CD4-positive, alpha-beta T cell treated with Interleukin-4 for 4 hours (primary cell): ENCODE measurements at regions not wholly inside any gene's neighbourhood (a gene's known extent, or its start where the extent isn't known, plus 50 kb on each side); places are given as distances from the start of the nearest gene placed in this dataset.

Experiments
- DNase-seq: peaks from one replicate; pipeline ENCODE4 v3.0.0-alpha.2; 2020

- DNase-seq: no peak
These were observed 82.2 kb downstream of the EPDR1 start for GRCh38 chr7:38002689-38003088.

DNA sequence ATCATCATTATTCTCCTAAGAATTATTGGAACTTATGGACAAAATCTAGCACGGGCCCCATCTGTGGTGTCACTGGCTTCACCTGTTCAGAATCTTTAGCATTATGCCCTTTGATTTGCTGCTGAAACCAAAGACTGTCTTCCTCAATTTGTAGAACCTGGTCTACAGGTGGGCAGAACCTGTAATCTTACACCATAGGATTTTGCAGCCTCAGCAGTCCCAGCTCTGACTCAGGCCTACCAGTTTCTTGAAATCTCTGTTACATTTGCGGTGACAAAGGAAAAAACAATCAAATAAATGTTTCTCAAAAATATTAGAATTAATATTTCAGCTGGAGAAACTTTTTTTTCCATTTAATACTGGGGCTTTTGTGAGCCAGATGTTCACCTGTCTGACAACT is 86.1 kb downstream of the EPDR1 start:
- no peak for DNase-seq

DNA sequence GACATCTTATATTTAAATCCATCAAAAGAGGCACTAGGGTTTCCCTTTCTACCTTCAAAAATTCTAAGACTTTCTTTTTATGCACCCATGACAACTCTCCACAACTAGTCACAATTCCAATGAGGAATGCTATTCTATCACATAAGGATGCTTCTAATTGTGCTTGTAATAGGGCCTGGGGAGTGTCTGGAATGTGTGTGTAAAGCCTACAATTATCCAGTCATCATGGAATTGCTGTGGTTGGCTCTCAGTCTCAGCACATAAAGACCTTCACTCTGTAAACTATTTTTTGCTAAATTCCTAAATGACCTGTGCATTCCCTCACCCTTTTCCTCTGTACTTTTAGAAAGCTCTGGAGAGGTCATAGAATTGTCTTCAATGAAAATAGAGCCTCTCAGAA is 86.7 kb downstream of the EPDR1 start:
- DNase-seq: no peak

DNA sequence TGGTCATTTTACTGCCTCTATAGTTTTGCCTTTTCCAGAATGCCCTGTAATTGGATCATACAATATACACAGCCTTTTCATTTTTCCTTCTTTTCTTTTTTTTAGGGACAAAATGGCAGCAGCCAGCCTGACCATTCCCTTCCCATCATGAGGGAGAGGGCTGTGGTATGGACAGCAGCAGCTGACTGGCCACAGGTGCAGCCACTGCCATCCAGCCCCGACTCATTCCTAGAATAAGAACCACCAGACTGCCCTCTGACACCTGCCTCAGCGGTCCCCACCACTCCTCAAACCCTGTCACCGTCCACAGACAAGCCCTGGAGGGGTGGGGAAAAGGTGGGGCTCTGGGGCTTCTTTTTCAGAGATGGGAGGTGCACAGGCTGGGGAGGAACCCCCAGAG is 92.8 kb downstream of the EPDR1 start:
- DNase-seq: no peak

DNA sequence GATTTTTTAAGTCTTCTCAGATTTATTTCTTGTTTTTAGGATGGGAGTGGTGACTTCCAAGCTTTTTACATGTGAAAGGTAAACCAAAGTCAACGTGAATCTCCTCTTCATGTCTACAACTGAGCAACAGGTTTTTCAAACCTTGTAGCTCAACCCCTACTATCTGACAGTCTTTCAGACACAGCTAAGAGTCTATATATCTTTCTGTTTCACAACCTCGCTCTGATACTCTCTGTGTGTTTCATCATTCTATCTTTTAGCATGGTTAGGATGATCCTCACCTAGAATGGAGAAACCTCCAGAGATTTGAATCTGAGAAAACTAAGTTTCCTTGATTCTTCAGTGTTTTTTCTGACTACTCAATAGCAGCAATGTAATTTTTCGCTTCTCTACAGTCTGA is 96.1 kb downstream of the EPDR1 start:
- no peak for DNase-seq

- no peak for DNase-seq
These were observed 96.9 kb downstream of the EPDR1 start for GRCh38 chr7:38017320-38017719.

DNA sequence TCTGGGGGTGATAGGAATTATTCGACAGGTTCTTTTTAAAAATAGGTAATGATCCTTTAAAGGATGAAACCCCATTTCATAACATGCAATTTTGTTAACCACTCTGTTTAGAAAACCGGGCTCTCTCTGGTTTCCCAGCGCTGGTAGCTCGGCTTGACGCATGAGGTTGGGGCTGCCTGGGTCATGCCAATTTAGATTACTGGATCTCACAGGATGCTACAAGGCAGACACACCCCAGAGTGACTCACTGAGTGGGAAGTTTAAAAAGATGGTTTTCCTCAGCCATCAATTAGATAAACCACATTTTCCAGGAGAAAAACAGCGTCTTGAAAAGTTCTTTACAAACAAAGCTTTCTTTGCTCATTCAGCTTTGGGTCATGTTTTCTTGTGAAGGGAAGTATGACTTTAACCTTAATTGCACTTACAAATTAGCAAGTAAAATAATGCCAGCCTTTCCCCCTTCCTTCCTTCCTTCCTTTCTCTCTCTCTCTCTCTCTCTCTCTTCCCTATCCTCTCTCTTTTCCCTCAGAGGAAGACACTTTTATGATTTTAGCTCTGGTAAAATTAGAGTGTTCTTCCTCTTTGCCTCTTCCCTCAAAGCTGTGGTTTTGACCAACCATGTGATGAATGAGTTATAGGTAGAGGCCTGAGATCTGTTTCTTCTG is 99.8 kb downstream of the EPDR1 start:
- no peak for DNase-seq

DNA sequence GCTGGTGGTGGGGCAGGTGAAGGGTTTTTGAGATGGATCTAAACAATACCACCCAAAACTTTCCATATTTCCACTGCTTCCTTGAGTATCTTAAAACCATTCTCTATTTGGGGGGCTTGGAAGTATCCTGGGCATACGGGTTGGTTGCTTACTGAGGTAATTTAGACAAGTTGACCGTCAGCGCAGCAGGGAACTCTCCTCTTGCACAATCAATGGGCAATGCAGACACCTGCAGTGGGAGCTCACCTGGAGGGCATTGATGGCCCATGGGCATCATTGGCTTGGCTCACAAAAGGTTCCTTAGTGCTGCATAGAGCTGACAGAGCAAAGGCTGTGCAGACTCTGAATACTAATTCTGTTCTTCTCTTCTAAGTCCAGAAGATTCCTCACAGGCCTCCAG is 101.5 kb downstream of the EPDR1 start:
- no peak for DNase-seq

DNA sequence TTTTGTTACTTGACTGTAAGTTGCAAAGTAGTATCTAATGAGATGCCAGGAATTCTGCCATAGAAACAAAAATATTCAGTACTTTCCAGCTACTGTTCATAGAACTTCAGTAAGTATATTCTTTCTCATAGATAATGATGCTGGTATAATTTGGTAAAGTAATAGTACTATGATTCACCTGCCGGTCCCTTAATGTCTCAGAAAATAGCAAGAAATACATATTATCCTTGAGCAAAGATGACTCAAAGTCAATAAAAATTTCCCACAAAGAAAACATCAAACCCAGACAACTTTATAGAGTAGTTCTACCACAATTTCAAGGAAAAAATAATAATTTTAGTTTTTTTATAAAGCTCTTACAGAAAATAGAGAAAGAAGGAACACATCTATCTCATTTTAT is 105.4 kb downstream of the EPDR1 start:
- no peak for DNase-seq

- no peak for DNase-seq
These were observed 107.5 kb downstream of the EPDR1 start for GRCh38 chr7:38027884-38028455.

DNA sequence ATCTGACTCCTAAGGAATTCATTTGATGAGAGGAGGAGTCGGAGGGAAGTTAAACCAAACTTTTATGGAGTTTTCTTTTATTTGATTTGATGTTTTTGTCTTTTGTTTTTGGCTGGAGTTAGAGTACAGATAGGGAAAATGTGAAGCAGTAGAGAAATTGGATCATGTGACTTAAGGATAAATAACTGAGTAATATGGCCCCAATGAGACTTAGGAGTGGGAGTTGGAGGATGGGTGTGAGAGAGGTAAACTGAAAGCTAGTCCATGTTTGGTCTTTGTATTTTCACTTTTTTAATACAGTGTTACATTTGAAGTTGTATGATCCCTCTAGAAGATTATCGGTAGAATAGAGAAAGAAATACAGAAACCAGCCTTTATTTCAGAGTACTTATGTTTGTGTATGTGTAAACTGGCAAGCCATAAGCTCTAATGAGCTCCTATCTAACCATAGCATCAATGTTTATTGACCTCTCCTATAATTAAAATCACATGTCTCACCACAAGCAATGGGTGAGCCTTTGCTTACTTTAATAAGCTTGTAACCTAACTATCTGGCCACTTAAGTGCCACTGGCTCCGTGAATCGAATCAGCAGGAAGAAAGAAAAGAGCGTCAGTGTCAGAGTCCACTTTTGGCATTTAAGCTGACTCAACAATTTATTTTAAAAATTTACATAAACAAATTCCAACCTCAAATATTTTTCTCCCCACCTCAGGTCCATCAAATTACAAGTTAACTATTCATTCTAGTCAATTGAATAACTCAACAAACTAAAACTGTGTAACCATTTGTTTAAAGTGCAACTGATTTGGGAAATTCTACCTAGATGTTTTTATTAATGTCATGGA is 113.8 kb downstream of the EPDR1 start:
- no peak for DNase-seq

- DNase-seq: no peak
These were observed 120.4 kb downstream of the EPDR1 start for GRCh38 chr7:38040831-38041230.

DNA sequence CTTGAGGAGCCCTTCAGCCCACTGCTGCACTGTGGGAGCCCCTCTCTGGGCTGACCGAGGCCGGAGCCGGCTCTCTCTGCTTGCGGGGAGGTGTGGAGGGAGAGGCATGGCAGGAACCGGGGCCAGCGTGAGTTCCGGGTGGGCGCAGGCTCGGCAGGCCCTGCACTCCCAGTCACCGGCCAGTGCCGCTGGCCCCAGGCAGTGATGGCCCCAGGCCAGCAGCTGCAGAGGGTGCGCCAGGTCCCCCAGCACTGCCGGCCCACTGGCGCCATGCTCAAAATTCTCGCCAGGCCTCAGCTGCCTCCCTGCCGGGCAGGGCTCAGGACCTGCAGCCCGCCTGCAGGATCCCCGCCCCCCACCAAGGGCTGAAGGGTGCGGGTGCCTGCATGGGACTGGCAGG is 128.4 kb upstream of the STARD3NL start:
- no peak for DNase-seq

- no peak for DNase-seq
These were observed 126.7 kb upstream of the STARD3NL start for GRCh38 chr7:38051311-38051710.

DNA sequence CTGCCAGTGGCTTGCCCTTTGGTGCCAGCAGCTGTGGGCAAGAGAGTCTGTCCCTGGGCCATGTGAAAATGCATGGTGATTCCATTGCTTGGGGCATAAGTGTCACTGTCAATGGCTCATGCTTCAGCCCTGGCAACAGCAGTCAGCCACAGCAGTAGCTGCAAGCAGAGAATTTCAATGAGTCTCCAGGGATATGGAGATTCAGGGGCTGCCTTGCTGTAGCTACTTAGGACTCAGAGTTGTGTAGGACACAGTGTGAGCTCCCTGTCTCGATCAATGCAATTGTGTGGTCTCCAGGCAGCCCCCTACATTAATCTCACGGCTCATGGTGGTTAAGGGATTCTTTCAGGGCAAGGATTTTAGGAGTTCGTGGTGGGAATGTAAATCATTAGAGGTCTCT is 126.3 kb upstream of the STARD3NL start:
- no peak for DNase-seq

DNA sequence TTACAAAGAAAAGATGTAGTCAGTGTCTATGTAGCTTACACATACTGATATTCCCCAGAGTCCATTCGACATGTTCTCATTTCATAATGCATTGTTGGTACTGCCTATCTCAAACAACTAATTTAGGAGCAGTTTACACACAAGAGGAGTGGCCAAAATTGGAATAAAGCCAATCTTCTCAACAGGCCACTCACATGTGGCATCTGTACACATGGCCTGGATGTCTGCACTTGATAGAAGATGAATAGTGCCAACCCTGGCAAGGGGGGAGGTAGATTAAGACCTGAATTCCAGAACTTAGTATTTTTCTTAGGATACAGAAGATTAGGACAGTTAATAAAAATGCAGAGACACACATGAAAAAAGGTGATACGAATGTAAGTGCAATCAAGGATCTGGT is 125.3 kb upstream of the STARD3NL start:
- no peak for DNase-seq

- DNase-seq: no peak
These were observed 123.8 kb upstream of the STARD3NL start for GRCh38 chr7:38054199-38054598.

DNA sequence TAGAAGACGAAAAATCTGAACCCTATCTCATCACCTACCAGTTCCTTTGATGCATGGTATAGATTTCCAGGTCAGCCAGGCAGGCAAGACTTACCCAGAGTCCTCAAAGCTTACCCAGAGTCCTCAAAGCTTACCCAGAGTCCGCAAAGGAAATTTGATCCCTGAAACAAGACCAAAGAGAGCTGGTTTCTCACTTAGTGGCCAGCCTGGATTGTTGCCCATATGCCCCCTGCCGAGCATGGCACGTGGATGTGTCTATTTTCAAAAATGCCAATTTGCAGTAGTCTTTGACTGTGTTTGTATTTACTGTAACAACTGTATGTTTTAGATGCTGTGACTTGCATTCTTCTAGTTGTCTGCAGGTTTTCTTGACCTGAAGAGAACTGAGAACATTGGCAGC is 120.2 kb upstream of the STARD3NL start:
- DNase-seq: no peak

GRCh38 chr7:38060116-38060515 is 117.9 kb upstream of the STARD3NL start:
- DNase-seq: no peak

DNA sequence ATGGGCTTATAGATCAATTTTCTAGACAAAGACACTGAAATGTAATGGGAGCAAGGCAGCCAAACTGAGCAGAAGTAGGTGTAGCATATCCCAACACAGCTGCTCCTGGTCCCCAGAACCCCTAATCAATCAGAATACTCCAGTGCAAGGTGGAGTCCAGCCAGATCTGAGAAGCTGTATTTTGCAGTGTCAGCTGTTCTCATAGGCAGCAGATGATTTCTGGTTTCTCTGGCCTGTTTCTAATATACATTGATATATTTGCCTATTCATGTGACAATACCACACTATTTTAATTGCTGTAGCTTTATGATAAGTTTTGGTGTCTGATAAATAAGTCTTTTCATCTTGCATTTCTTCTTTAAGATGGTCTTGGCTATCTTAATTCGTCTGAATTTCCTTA is 117.4 kb upstream of the STARD3NL start:
- DNase-seq: no peak

GRCh38 chr7:38066391-38066790 is 111.7 kb upstream of the STARD3NL start:
- DNase-seq: no peak

DNA sequence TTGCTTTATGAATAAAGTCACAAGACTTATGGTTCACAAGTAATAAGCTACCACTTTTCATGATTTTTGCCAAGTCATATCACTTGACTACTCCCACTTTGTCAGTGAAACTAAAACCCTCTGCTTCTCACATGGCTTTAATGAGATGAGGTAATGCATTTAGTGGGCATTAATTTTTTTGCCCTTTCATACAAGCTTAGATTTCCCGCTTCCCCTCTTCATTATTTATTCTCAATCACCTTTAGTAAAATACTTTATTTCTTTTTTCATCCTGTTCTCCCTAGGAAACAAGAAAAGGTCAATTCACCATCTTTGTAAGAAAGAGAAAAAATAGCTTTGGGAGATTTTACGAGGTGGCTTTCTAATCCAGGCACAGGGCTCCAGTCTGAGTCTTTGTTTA is 109.6 kb upstream of the STARD3NL start:
- DNase-seq: no peak

DNA sequence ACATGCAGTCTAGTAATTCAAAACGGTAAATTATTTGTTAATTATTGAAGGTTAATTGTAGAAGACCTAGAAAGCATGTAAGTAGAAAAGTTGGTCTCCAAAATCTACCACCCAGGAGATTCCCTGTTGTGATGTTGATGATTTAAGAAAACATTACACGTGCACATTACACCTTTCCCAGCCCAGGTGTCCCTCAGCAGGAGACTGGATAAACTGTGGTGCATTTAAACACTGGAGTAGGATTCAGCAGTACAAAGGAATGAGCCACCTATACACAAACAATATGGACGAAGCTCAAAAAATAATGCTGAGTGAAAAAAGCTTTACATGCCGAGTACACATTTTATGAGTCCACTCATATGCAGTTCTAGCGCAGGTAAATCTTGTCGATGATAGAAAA is 109.0 kb upstream of the STARD3NL start:
- no peak for DNase-seq

DNA sequence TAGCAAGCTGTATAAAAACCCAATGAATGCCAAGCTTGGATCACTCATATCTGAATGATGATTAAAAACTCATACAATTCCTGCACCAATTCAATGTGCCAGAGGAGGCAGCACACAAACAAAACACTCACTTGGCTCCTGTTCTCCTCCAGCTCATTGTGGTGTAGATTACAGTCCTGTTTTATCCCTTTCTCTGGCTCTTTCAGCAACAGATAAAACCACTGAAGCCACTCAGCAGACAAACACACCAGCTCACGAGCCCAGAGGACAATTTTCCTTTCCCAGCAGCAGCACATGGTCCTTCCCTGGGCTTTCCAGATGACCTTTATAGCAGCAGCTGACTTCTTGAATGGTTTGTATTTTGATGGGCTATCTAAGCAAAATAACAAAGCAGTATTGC is 107.3 kb upstream of the STARD3NL start:
- DNase-seq: no peak
